SK-N-SH (cell line): ENCODE measurements at regions not wholly inside any gene's neighbourhood (a gene's known extent, or its start where the extent isn't known, plus 50 kb on each side); places are given as distances from the start of the nearest gene placed in this dataset.

Experiments
- CTCF ChIA-PET: fragments of 300-600, 350-600 bp; formaldehyde crosslinking; extraction: SDS; loops from one replicate; lab custom pipeline; 2021; lab: Yijun Ruan, JAX
- POLR2A ChIA-PET: fragments of 350-600 bp; sonication (Branson Sonifier 250); formaldehyde crosslinking; extraction: SDS; loops from one replicate; lab custom pipeline; 2020; ENCODE audit warnings: antibody characterized with exemption, inconsistent platforms; lab: Yijun Ruan, JAX
- DNase-seq: peaks from one replicate; pipeline ENCODE4 v3.0.0; 2012
- H2AFZ ChIP-seq: fragments of 200-600 bp; sonication (generic); 2 replicates; pipeline ENCODE4 v1.8.1; 2016; ENCODE audit warnings: antibody characterized with exemption, mild to moderate bottlenecking, low read depth
- H3F3A ChIP-seq: fragments of 200-600 bp; sonication (generic); replicated peaks from 2 replicates; pipeline ENCODE3; 2016; ENCODE audit warnings: antibody characterized with exemption, mild to moderate bottlenecking; ENCODE audit not compliant: insufficient read depth
- H3K27ac ChIP-seq, 2 experiments: fragments of 200-500 bp in 1 of 2; fragments of 200-600 bp in 1 of 2; sonication (Bioruptor generic) in 1 of 2; sonication (generic), shearing (Covaris generic) in 1 of 2; 2 replicates each; pipeline versions ENCODE4 v1.5.1 to v1.6.1; 2014 to 2016; ENCODE audit warnings: low read depth in 2 of 2, inconsistent platforms in 1 of 2, low read length in 1 of 2, mild to moderate bottlenecking in 1 of 2, mixed read lengths in 1 of 2
- H3K27me3 ChIP-seq: fragments of 200-600 bp; sonication (generic), shearing (Covaris generic); 2 replicates; pipeline ENCODE4 v1.6.1; 2016; ENCODE audit warnings: mixed run types; ENCODE audit not compliant: insufficient read depth
- H3K36me3 ChIP-seq, 2 experiments: fragments of 200-500 bp in 1 of 2; fragments of 200-600 bp in 1 of 2; sonication (Bioruptor generic) in 1 of 2; sonication (generic) in 1 of 2; replicated peaks in 1 of 2; 2 replicates each; pipeline versions ENCODE3 to v1.5.1; 2014 to 2016; ENCODE audit warnings: low read length in 1 of 2, mild to moderate bottlenecking in 1 of 2; ENCODE audit not compliant: insufficient read depth in 2 of 2, control insufficient read depth in 1 of 2
- H3K4me1 ChIP-seq, 2 experiments: fragments of 200-500 bp in 1 of 2; fragments of 200-600 bp in 1 of 2; sonication (Bioruptor generic) in 1 of 2; sonication (generic), shearing (Covaris generic) in 1 of 2; 2 replicates each; pipeline versions ENCODE4 v1.5.1 to v1.6.1; 2014 to 2016; ENCODE audit warnings: low read depth in 1 of 2, low read length in 1 of 2, mixed run types in 1 of 2; ENCODE audit not compliant: insufficient read depth in 2 of 2, control insufficient read depth in 1 of 2
- H3K4me2 ChIP-seq: fragments of 200-600 bp; sonication (generic), shearing (Covaris generic); 2 replicates; pipeline ENCODE4 v1.6.1; 2017; ENCODE audit warnings: mixed run types
- H3K4me3 ChIP-seq, 2 experiments: fragments of 200-500 bp in 1 of 2; fragments of 200-600 bp in 1 of 2; sonication (Bioruptor generic) in 1 of 2; sonication (generic), shearing (Covaris generic) in 1 of 2; 2 replicates each; pipeline versions ENCODE4 v1.5.1 to v1.8.1; 2014 to 2016; ENCODE audit warnings: low read depth in 2 of 2, inconsistent platforms in 1 of 2, low read length in 1 of 2, mild to moderate bottlenecking in 1 of 2, mixed read lengths in 1 of 2, moderate library complexity in 1 of 2
- H3K79me2 ChIP-seq: fragments of 200-600 bp; sonication (generic); 2 replicates; pipeline ENCODE4 v1.8.1; 2017; ENCODE audit warnings: mild to moderate bottlenecking; ENCODE audit not compliant: insufficient read depth
- H3K9ac ChIP-seq: fragments of 200-600 bp; sonication (generic); 2 replicates; pipeline ENCODE4 v1.6.1; 2017; ENCODE audit warnings: mixed run types
- H3K9me2 ChIP-seq: fragments of 200-600 bp; sonication (generic); 2 replicates; pipeline ENCODE4 v1.6.1; 2017; ENCODE audit warnings: mixed run types
- H3K9me3 ChIP-seq: fragments of 200-600 bp; sonication (generic); 2 replicates; pipeline ENCODE4 v1.6.1; 2017; ENCODE audit warnings: mixed run types, mild to moderate bottlenecking, moderate library complexity
- H4K20me1 ChIP-seq: fragments of 200-600 bp; sonication (generic); 2 replicates; pipeline ENCODE4 v1.6.1; 2017; ENCODE audit warnings: mild to moderate bottlenecking, mixed run types; ENCODE audit not compliant: insufficient read depth
- MXI1 ChIP-seq: IDR thresholded peaks from 2 replicates; pipeline ENCODE4 v1.6.1; 2012; ENCODE audit warnings: mild to moderate bottlenecking, low read depth, low read length, improper control_type of control experiment
- REST ChIP-seq: IDR thresholded peaks from 2 replicates; pipeline ENCODE4 v1.6.1; 2012; ENCODE audit warnings: mild to moderate bottlenecking, low read depth, low read length, moderate library complexity
- SIN3A ChIP-seq: IDR thresholded peaks from 2 replicates; pipeline ENCODE4 v1.6.1; 2012; ENCODE audit warnings: low read depth, mild to moderate bottlenecking, low read length, moderate library complexity, borderline replicate concordance
- SMC3 ChIP-seq: IDR thresholded peaks from 2 replicates; pipeline ENCODE4 v1.6.1; 2012; ENCODE audit warnings: low read depth, low read length, improper control_type of control experiment
- ZBTB33 ChIP-seq: IDR thresholded peaks from 2 replicates; pipeline ENCODE4 v1.4.0; 2012; ENCODE audit warnings: low read depth, borderline replicate concordance
- WGBS: methylation state at CpG from one replicate; pipeline ENCODE4 v1.1.6; 2017; ENCODE audit warnings: low lambda C conversion rate; 5-methylcytosine and 5-hydroxymethylcytosine counted together

- TF ChIP-seq REST (no peak), ZBTB33 (no peak), SIN3A (no peak), SMC3 (no peak)
Measured at GRCh38 chr10:21076381-21076780, 179.3 kb upstream of the NEBL start (continued).

- Histone ChIP-seq H3K27ac (no peak overlapping the region), H3K9me3 (no peaks in the 10 kb centered on the region), H3F3A (no peaks in the 10 kb centered on the region), H3K27me3 (no peaks in the 10 kb centered on the region), H3K79me2 (no peaks in the 10 kb centered on the region), H3K9ac (no peak overlapping the region), H3K9me2 (no peaks in the 10 kb centered on the region), H3K36me3 (no peaks in the 10 kb centered on the region), H4K20me1 (no peaks in the 10 kb centered on the region), H3K4me3 (no peak overlapping the region), H3K4me1 (peaks cover 0 to 3% of the 10 kb centered on the region in 2 experiments; a peak in 1 of 4 replicates), H3K4me2 (no peak overlapping the region), H2AFZ (no peak overlapping the region)
- DNase-seq = no peak
- ChIA-PET POLR2A (no interaction called here), CTCF (interaction anchor here (1.0 to 2.4 kb wide), 5 partner anchors 33 to 203 kb away, joined by 3 to 5 read pairs (median 3); no protein-coding TSS in a partner anchor)
- 82% methylated on average over 6 of the region's 6 CpGs for WGBS
- TF ChIP-seq MXI1 = no peak
- no peak for TF ChIP-seq ZBTB33
Measured at GRCh38 chr10:21075880-21076279, 178.8 kb upstream of the NEBL start.
